Keratinocyte (primary cell): ENCODE measurements at regions not wholly inside any gene's neighbourhood (a gene's known extent, or its start where the extent isn't known, plus 50 kb on each side); places are given as distances from the start of the nearest gene placed in this dataset.

Experiments used
- EZH2 ChIP-seq: IDR thresholded peaks from one replicate; pipeline ENCODE4 v1.6.1; 2012; ENCODE audit warnings: inconsistent platforms, mild to moderate bottlenecking, low read length, moderate library complexity
- TF ChIP-seq, protein P1 (sequence below), 3 experiments: IDR thresholded peaks in 1 of 3; conservative IDR thresholded peaks in 1 of 3; optimal IDR thresholded peaks in 1 of 3; 2 replicates in 2 of 3; 3 replicates in 1 of 3; pipeline versions ENCODE3 to v1.5.1; 2011; ENCODE audit warnings: low read length in 3 of 3, mild to moderate bottlenecking in 3 of 3, moderate library complexity in 2 of 3, control low read depth in 1 of 3, inconsistent platforms in 1 of 3; ENCODE audit not compliant: insufficient read depth in 2 of 3; ENCODE audit errors: extremely low read depth in 1 of 3

GRCh38 chr20:52448513-52449232, 257.1 kb upstream of the ZFP64 start:
- TF ChIP-seq, protein P1, sequence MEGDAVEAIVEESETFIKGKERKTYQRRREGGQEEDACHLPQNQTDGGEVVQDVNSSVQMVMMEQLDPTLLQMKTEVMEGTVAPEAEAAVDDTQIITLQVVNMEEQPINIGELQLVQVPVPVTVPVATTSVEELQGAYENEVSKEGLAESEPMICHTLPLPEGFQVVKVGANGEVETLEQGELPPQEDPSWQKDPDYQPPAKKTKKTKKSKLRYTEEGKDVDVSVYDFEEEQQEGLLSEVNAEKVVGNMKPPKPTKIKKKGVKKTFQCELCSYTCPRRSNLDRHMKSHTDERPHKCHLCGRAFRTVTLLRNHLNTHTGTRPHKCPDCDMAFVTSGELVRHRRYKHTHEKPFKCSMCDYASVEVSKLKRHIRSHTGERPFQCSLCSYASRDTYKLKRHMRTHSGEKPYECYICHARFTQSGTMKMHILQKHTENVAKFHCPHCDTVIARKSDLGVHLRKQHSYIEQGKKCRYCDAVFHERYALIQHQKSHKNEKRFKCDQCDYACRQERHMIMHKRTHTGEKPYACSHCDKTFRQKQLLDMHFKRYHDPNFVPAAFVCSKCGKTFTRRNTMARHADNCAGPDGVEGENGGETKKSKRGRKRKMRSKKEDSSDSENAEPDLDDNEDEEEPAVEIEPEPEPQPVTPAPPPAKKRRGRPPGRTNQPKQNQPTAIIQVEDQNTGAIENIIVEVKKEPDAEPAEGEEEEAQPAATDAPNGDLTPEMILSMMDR (optimal IDR thresholded peaks at IDR 0.05 in 1 of 3, IDR thresholded peaks at IDR 0.05 in 1 of 3, conservative IDR thresholded peaks at IDR 0.05 in 1 of 3; ENCODE audit: extremely low read depth in 1 of 3, insufficient read depth in 2 of 3, low read length in 3 of 3), result no peak
- TF ChIP-seq EZH2, result no peak
